ENCODE measurements at regions not wholly inside any gene's neighbourhood (a gene's known extent, or its start where the extent isn't known, plus 50 kb on each side); places are given as distances from the start of the nearest gene placed in this dataset.

DNA sequence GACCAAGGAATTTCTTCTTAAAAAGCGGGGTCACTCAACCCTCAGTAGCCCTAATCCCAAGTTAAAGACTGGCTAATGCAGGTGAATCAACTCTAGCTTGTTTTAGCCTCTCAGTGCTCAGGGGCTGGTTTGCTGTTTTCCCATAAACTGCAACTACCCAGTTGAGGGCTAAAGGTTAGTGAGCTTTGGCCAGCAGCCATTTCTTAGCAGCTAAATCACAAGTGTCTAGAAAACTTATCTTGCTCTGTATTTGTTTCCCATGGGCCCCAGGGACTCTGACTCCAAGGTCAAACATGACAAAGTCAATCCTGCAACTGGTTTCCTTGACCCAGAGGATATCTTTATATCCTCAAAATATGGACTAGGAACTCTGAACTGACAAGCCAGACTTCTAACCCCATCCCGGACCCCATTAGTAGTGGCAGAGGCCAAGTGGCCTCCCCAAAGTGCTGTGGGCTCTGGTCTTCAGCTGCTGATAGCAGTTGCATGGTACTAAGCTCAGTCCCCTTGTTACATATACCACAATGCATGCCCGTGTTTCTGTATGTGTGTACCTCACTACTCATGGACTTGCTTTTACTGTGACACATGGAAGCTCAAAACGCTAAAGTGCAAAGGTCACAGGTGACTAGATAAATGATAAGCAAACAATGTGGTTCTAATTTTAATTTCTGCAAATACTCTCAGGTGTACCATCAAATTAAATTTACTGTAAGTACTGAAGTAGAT, 793.0 kb upstream of the IGFBP3 start:
- Mint-ChIP-seq H3K36me3 (ENCODE audit: low read depth) (no peaks in the 10 kb centered on the region), H3K27me3 (ENCODE audit: insufficient read depth, low read depth, poor library complexity) (peaks cover 2% of the 10 kb centered on the region), H3K4me1 (peaks cover 4% of the 10 kb centered on the region; the same call in 1 of the 3 replicates), H3K9me3 (no peaks in the 10 kb centered on the region), H3K4me3 (no peak overlapping the region), H3K27ac (no peak overlapping the region)
- Histone ChIP-seq H3K27ac (ENCODE audit: low read depth) (no peak overlapping the region), H3K9me2 (ENCODE audit: insufficient read depth) (no peaks in the 10 kb centered on the region; the same call in 1 of the 2 replicates), H3K27me3 (ENCODE audit: insufficient read depth) (no peaks in the 10 kb centered on the region), H3K36me3 (ENCODE audit: insufficient read depth) (no peaks in the 10 kb centered on the region), H3F3A (replicated peaks; ENCODE audit: low read depth) (no peaks in the 10 kb centered on the region), H4K20me1 (replicated peaks; ENCODE audit: insufficient read depth) (no peaks in the 10 kb centered on the region), H3K4me3 (no peak overlapping the region), H3K4me2 (no peak overlapping the region), H3K4me1 (ENCODE audit: insufficient read depth) (no peaks in the 10 kb centered on the region), H2AFZ (no peak overlapping the region), H3K79me2 (replicated peaks; ENCODE audit: insufficient read depth) (no peaks in the 10 kb centered on the region)
- TF ChIP-seq POLR2AphosphoS5 (IDR thresholded peaks at IDR 0.05; ENCODE audit: low read depth) = no peak
- TF ChIP-seq, protein P1, sequence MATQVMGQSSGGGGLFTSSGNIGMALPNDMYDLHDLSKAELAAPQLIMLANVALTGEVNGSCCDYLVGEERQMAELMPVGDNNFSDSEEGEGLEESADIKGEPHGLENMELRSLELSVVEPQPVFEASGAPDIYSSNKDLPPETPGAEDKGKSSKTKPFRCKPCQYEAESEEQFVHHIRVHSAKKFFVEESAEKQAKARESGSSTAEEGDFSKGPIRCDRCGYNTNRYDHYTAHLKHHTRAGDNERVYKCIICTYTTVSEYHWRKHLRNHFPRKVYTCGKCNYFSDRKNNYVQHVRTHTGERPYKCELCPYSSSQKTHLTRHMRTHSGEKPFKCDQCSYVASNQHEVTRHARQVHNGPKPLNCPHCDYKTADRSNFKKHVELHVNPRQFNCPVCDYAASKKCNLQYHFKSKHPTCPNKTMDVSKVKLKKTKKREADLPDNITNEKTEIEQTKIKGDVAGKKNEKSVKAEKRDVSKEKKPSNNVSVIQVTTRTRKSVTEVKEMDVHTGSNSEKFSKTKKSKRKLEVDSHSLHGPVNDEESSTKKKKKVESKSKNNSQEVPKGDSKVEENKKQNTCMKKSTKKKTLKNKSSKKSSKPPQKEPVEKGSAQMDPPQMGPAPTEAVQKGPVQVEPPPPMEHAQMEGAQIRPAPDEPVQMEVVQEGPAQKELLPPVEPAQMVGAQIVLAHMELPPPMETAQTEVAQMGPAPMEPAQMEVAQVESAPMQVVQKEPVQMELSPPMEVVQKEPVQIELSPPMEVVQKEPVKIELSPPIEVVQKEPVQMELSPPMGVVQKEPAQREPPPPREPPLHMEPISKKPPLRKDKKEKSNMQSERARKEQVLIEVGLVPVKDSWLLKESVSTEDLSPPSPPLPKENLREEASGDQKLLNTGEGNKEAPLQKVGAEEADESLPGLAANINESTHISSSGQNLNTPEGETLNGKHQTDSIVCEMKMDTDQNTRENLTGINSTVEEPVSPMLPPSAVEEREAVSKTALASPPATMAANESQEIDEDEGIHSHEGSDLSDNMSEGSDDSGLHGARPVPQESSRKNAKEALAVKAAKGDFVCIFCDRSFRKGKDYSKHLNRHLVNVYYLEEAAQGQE (IDR thresholded peaks at IDR 0.05; ENCODE audit: unreplicated experiment) = no peak
- no peak for TF ChIP-seq NANOG (IDR thresholded peaks at IDR 0.05; ENCODE audit: borderline replicate concordance)
- TF ChIP-seq CREB1 (CRISPR knock-in tag; IDR thresholded peaks at IDR 0.05; ENCODE audit: low read depth) = no peak
- TF ChIP-seq JUNB (IDR thresholded peaks at IDR 0.05; ENCODE audit: unreplicated experiment) = no peak
- TF ChIP-seq, protein P2, sequence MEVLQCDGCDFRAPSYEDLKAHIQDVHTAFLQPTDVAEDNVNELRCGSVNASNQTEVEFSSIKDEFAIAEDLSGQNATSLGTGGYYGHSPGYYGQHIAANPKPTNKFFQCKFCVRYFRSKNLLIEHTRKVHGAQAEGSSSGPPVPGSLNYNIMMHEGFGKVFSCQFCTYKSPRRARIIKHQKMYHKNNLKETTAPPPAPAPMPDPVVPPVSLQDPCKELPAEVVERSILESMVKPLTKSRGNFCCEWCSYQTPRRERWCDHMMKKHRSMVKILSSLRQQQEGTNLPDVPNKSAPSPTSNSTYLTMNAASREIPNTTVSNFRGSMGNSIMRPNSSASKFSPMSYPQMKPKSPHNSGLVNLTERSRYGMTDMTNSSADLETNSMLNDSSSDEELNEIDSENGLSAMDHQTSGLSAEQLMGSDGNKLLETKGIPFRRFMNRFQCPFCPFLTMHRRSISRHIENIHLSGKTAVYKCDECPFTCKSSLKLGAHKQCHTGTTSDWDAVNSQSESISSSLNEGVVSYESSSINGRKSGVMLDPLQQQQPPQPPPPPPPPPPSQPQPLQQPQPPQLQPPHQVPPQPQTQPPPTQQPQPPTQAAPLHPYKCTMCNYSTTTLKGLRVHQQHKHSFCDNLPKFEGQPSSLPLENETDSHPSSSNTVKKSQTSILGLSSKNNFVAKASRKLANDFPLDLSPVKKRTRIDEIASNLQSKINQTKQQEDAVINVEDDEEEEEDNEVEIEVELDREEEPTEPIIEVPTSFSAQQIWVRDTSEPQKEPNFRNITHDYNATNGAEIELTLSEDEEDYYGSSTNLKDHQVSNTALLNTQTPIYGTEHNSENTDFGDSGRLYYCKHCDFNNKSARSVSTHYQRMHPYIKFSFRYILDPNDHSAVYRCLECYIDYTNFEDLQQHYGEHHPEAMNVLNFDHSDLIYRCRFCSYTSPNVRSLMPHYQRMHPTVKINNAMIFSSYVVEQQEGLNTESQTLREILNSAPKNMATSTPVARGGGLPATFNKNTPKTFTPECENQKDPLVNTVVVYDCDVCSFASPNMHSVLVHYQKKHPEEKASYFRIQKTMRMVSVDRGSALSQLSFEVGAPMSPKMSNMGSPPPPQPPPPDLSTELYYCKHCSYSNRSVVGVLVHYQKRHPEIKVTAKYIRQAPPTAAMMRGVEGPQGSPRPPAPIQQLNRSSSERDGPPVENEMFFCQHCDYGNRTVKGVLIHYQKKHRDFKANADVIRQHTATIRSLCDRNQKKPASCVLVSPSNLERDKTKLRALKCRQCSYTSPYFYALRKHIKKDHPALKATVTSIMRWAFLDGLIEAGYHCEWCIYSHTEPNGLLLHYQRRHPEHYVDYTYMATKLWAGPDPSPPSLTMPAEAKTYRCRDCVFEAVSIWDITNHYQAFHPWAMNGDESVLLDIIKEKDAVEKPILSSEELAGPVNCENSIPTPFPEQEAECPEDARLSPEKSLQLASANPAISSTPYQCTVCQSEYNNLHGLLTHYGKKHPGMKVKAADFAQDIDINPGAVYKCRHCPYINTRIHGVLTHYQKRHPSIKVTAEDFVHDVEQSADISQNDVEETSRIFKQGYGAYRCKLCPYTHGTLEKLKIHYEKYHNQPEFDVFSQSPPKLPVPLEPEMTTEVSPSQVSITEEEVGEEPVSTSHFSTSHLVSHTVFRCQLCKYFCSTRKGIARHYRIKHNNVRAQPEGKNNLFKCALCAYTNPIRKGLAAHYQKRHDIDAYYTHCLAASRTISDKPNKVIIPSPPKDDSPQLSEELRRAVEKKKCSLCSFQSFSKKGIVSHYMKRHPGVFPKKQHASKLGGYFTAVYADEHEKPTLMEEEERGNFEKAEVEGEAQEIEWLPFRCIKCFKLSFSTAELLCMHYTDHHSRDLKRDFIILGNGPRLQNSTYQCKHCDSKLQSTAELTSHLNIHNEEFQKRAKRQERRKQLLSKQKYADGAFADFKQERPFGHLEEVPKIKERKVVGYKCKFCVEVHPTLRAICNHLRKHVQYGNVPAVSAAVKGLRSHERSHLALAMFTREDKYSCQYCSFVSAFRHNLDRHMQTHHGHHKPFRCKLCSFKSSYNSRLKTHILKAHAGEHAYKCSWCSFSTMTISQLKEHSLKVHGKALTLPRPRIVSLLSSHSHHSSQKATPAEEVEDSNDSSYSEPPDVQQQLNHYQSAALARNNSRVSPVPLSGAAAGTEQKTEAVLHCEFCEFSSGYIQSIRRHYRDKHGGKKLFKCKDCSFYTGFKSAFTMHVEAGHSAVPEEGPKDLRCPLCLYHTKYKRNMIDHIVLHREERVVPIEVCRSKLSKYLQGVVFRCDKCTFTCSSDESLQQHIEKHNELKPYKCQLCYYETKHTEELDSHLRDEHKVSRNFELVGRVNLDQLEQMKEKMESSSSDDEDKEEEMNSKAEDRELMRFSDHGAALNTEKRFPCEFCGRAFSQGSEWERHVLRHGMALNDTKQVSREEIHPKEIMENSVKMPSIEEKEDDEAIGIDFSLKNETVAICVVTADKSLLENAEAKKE (CRISPR knock-in tag; IDR thresholded peaks at IDR 0.05) = no peak
- TF ChIP-seq, protein P3, sequence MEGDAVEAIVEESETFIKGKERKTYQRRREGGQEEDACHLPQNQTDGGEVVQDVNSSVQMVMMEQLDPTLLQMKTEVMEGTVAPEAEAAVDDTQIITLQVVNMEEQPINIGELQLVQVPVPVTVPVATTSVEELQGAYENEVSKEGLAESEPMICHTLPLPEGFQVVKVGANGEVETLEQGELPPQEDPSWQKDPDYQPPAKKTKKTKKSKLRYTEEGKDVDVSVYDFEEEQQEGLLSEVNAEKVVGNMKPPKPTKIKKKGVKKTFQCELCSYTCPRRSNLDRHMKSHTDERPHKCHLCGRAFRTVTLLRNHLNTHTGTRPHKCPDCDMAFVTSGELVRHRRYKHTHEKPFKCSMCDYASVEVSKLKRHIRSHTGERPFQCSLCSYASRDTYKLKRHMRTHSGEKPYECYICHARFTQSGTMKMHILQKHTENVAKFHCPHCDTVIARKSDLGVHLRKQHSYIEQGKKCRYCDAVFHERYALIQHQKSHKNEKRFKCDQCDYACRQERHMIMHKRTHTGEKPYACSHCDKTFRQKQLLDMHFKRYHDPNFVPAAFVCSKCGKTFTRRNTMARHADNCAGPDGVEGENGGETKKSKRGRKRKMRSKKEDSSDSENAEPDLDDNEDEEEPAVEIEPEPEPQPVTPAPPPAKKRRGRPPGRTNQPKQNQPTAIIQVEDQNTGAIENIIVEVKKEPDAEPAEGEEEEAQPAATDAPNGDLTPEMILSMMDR (conservative IDR thresholded peaks at IDR 0.05; ENCODE audit: low read depth in 2 of 2) = no peak
- no peak for TF ChIP-seq STAT1 (IDR thresholded peaks at IDR 0.05; ENCODE audit: unreplicated experiment)
- TF ChIP-seq ZNF331 (CRISPR knock-in tag; IDR thresholded peaks at IDR 0.05; ENCODE audit: low read depth) = no peak
- no peak for TF ChIP-seq EZH2 (IDR thresholded peaks at IDR 0.05; ENCODE audit: low read depth, unreplicated experiment)
- no peak for TF ChIP-seq EZH2phosphoT487 (IDR thresholded peaks at IDR 0.05; ENCODE audit: unreplicated experiment)
- no peak for TF ChIP-seq ZNF114 (CRISPR knock-in tag; IDR thresholded peaks at IDR 0.05)
- no peak for ATAC-seq
- DNase-seq (ENCODE audit: low spot score) = no peak
